ENCODE measurements at regions not wholly inside any gene's neighbourhood (a gene's known extent, or its start where the extent isn't known, plus 50 kb on each side); places are given as distances from the start of the nearest gene placed in this dataset.
A peak's percentile ranks its signal among the peaks of the same experiment; 100 is the strongest.

- no peak overlapping the region for H3K4me3 ChIP-seq (ENCODE audit: low read depth, low read length)
- DNase-seq, result no peak
- H3K27me3 ChIP-seq (replicated peaks), result no peaks in the 10 kb centered on the region
- no peak overlapping the region for H3K27ac ChIP-seq
- in situ Hi-C loops (cut with HindIII; ENCODE audit: low pct_ligation_motif_present, low sequenced_read_pairs), result no loop called here
- H3K36me3 ChIP-seq (replicated peaks), result no peaks in the 10 kb centered on the region
- no peak for TF ChIP-seq CTCF (IDR thresholded peaks at IDR 0.05; ENCODE audit: low read depth, low read length, missing control alignments)
Observed at GRCh38 chr4:130233377-130234047, 1137.6 kb downstream of the C4orf33 start.

- H3K27ac ChIP-seq, result no peak overlapping the region
- no peak for TF ChIP-seq CTCF (IDR thresholded peaks at IDR 0.05; ENCODE audit: low read depth, low read length, missing control alignments)
- no peaks in the 10 kb centered on the region for H3K36me3 ChIP-seq (replicated peaks)
- H3K27me3 ChIP-seq (replicated peaks), result no peaks in the 10 kb centered on the region
- in situ Hi-C loops (cut with HindIII; ENCODE audit: low pct_ligation_motif_present, low sequenced_read_pairs), result no loop called here
- no peak for DNase-seq
- no peak overlapping the region for H3K4me3 ChIP-seq (ENCODE audit: low read depth, low read length)
Observed at GRCh38 chr4:130238121-130238520, 1142.2 kb downstream of the C4orf33 start.

- DNase-seq, result no peak
- Histone ChIP-seq H3K27me3 (replicated peaks) (no peaks in the 10 kb centered on the region), H3K36me3 (replicated peaks) (no peaks in the 10 kb centered on the region), H3K4me3 (ENCODE audit: low read depth, low read length) (no peak overlapping the region), H3K27ac (no peak overlapping the region)
- in situ Hi-C loops (cut with HindIII; ENCODE audit: low pct_ligation_motif_present, low sequenced_read_pairs), result no loop called here
- TF ChIP-seq CTCF (IDR thresholded peaks at IDR 0.05; ENCODE audit: low read depth, low read length, missing control alignments), result no peak
Observed at GRCh38 chr4:130249002-130249401, 1153.0 kb downstream of the C4orf33 start.

- peak; percentile 88 for DNase-seq
- Histone ChIP-seq H3K4me3 (ENCODE audit: low read depth, low read length) (no peak overlapping the region), H3K27ac (peak overlapping the region; percentile 70), H3K36me3 (replicated peaks) (no peaks in the 10 kb centered on the region), H3K27me3 (replicated peaks) (no peaks in the 10 kb centered on the region)
- in situ Hi-C loops (cut with HindIII; ENCODE audit: low pct_ligation_motif_present, low sequenced_read_pairs), result no loop called here
- peak; percentile 19 for TF ChIP-seq CTCF (IDR thresholded peaks at IDR 0.05; ENCODE audit: low read depth, low read length, missing control alignments)
Observed at GRCh38 chr4:130257271-130257670, 1161.3 kb downstream of the C4orf33 start.

- no peaks in the 10 kb centered on the region for H3K36me3 ChIP-seq (replicated peaks)
- DNase-seq, result no peak
- TF ChIP-seq CTCF (IDR thresholded peaks at IDR 0.05; ENCODE audit: low read depth, low read length, missing control alignments), result no peak
- no peak overlapping the region for H3K27ac ChIP-seq
- no peak overlapping the region for H3K4me3 ChIP-seq (ENCODE audit: low read depth, low read length)
- in situ Hi-C loops (cut with HindIII; ENCODE audit: low pct_ligation_motif_present, low sequenced_read_pairs), result no loop called here
- H3K27me3 ChIP-seq (replicated peaks), result no peaks in the 10 kb centered on the region
Observed at GRCh38 chr4:130266814-130267213, 1170.9 kb downstream of the C4orf33 start.

GRCh38 chr4:130288576-130288975 is 1192.6 kb downstream of the C4orf33 start:
- Histone ChIP-seq H3K4me3 (ENCODE audit: low read depth, low read length) (no peak overlapping the region), H3K27me3 (replicated peaks) (no peaks in the 10 kb centered on the region), H3K27ac (no peak overlapping the region), H3K36me3 (replicated peaks) (no peaks in the 10 kb centered on the region)
- no peak for TF ChIP-seq CTCF (IDR thresholded peaks at IDR 0.05; ENCODE audit: low read depth, low read length, missing control alignments)
- no peak for DNase-seq
- in situ Hi-C loops (cut with HindIII; ENCODE audit: low pct_ligation_motif_present, low sequenced_read_pairs), result no loop called here

All from brain microvascular endothelial cell (primary cell).